H1 (cell line): ENCODE measurements at regions not wholly inside any gene's neighbourhood (a gene's known extent, or its start where the extent isn't known, plus 50 kb on each side); places are given as distances from the start of the nearest gene placed in this dataset.

Source experiments
- CREB1 ChIP-seq: IDR thresholded peaks from 2 replicates; pipeline ENCODE4 v1.6.1; 2012; ENCODE audit warnings: inconsistent platforms
- CTBP2 ChIP-seq: IDR thresholded peaks from 2 replicates; pipeline ENCODE4 v1.7.0; 2011; ENCODE audit warnings: borderline replicate concordance, mild to moderate bottlenecking, moderate library complexity, mixed read lengths, low read length; ENCODE audit not compliant: insufficient read depth, insufficient read length
- FOSL1 ChIP-seq: IDR thresholded peaks from 2 replicates; pipeline ENCODE4 v1.6.1; 2011; ENCODE audit warnings: mild to moderate bottlenecking, low read depth, low read length, moderate library complexity; ENCODE audit not compliant: insufficient read depth
- GTF2F1 ChIP-seq: IDR thresholded peaks from 2 replicates; pipeline ENCODE4 v1.6.1; 2012; ENCODE audit warnings: low read depth, low read length, improper control_type of control experiment, borderline replicate concordance
- JUND ChIP-seq: IDR thresholded peaks from 2 replicates; pipeline ENCODE4 v1.6.1; 2011; ENCODE audit warnings: mild to moderate bottlenecking, improper control_type of control experiment, low read length
- POLR2A ChIP-seq, 2 experiments: IDR thresholded peaks; 1 replicate in 1 of 2; 2 replicates in 1 of 2; pipeline ENCODE4 v1.6.1; 2011; ENCODE audit warnings: low read depth in 2 of 2, low read length in 2 of 2, mild to moderate bottlenecking in 2 of 2; ENCODE audit errors: control extremely low read depth in 1 of 2
- RNF2 ChIP-seq: fragments of 200-900, 300-1000 bp; sonication (generic); IDR thresholded peaks from 2 replicates; pipeline ENCODE4 v1.7.1; 2016; ENCODE audit warnings: borderline replicate concordance, low read depth, mild to moderate bottlenecking, antibody characterized with exemption, low read length; ENCODE audit not compliant: poor library complexity, severe bottlenecking; ENCODE audit errors: missing control alignments
- SAP30 ChIP-seq: fragments of 300-600 bp; sonication (generic); IDR thresholded peaks from 2 replicates; pipeline ENCODE4 v1.7.1; 2012; ENCODE audit warnings: low read length, moderate library complexity, mild to moderate bottlenecking, inconsistent platforms; ENCODE audit not compliant: insufficient read depth, insufficient replicate concordance
- TBP ChIP-seq: IDR thresholded peaks from 2 replicates; pipeline ENCODE4 v1.6.1; 2011; ENCODE audit warnings: low read depth, low read length, improper control_type of control experiment
- YY1 ChIP-seq: IDR thresholded peaks from 2 replicates; pipeline ENCODE4 v1.6.1; 2011; ENCODE audit warnings: low read depth, mild to moderate bottlenecking, low read length
- ZNF274 ChIP-seq: IDR thresholded peaks from 2 replicates; pipeline ENCODE4 v1.7.0; 2012; ENCODE audit warnings: low read length, borderline replicate concordance; ENCODE audit errors: extremely low read depth
- TF ChIP-seq, protein P1 (sequence below): fragments of 300-600 bp; sonication (generic); IDR thresholded peaks from 2 replicates; pipeline ENCODE4 v1.7.1; 2012; ENCODE audit warnings: low read length, moderate library complexity, mild to moderate bottlenecking, inconsistent platforms; ENCODE audit not compliant: insufficient replicate concordance

DNA sequence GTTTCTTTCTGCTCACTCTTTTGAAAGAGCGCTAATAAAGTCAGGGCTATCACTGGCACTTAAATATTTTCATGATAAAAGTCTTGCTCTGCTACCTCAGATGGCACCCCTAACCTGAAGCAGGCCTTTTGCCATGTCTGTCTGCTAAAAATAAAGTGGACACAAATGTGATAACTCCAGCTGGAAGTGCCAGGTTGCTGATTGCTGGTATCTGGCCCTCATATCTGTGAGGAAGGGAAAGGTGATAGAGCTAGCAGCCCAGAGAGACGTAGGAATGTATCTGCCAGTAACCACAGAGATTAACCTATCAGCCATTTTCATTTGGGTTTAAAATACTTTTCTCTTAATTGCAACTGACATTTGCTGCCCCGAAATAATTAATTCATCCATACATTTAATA lies 127.9 kb downstream of the GRIN2B start (continued):
- TF ChIP-seq, protein P1, sequence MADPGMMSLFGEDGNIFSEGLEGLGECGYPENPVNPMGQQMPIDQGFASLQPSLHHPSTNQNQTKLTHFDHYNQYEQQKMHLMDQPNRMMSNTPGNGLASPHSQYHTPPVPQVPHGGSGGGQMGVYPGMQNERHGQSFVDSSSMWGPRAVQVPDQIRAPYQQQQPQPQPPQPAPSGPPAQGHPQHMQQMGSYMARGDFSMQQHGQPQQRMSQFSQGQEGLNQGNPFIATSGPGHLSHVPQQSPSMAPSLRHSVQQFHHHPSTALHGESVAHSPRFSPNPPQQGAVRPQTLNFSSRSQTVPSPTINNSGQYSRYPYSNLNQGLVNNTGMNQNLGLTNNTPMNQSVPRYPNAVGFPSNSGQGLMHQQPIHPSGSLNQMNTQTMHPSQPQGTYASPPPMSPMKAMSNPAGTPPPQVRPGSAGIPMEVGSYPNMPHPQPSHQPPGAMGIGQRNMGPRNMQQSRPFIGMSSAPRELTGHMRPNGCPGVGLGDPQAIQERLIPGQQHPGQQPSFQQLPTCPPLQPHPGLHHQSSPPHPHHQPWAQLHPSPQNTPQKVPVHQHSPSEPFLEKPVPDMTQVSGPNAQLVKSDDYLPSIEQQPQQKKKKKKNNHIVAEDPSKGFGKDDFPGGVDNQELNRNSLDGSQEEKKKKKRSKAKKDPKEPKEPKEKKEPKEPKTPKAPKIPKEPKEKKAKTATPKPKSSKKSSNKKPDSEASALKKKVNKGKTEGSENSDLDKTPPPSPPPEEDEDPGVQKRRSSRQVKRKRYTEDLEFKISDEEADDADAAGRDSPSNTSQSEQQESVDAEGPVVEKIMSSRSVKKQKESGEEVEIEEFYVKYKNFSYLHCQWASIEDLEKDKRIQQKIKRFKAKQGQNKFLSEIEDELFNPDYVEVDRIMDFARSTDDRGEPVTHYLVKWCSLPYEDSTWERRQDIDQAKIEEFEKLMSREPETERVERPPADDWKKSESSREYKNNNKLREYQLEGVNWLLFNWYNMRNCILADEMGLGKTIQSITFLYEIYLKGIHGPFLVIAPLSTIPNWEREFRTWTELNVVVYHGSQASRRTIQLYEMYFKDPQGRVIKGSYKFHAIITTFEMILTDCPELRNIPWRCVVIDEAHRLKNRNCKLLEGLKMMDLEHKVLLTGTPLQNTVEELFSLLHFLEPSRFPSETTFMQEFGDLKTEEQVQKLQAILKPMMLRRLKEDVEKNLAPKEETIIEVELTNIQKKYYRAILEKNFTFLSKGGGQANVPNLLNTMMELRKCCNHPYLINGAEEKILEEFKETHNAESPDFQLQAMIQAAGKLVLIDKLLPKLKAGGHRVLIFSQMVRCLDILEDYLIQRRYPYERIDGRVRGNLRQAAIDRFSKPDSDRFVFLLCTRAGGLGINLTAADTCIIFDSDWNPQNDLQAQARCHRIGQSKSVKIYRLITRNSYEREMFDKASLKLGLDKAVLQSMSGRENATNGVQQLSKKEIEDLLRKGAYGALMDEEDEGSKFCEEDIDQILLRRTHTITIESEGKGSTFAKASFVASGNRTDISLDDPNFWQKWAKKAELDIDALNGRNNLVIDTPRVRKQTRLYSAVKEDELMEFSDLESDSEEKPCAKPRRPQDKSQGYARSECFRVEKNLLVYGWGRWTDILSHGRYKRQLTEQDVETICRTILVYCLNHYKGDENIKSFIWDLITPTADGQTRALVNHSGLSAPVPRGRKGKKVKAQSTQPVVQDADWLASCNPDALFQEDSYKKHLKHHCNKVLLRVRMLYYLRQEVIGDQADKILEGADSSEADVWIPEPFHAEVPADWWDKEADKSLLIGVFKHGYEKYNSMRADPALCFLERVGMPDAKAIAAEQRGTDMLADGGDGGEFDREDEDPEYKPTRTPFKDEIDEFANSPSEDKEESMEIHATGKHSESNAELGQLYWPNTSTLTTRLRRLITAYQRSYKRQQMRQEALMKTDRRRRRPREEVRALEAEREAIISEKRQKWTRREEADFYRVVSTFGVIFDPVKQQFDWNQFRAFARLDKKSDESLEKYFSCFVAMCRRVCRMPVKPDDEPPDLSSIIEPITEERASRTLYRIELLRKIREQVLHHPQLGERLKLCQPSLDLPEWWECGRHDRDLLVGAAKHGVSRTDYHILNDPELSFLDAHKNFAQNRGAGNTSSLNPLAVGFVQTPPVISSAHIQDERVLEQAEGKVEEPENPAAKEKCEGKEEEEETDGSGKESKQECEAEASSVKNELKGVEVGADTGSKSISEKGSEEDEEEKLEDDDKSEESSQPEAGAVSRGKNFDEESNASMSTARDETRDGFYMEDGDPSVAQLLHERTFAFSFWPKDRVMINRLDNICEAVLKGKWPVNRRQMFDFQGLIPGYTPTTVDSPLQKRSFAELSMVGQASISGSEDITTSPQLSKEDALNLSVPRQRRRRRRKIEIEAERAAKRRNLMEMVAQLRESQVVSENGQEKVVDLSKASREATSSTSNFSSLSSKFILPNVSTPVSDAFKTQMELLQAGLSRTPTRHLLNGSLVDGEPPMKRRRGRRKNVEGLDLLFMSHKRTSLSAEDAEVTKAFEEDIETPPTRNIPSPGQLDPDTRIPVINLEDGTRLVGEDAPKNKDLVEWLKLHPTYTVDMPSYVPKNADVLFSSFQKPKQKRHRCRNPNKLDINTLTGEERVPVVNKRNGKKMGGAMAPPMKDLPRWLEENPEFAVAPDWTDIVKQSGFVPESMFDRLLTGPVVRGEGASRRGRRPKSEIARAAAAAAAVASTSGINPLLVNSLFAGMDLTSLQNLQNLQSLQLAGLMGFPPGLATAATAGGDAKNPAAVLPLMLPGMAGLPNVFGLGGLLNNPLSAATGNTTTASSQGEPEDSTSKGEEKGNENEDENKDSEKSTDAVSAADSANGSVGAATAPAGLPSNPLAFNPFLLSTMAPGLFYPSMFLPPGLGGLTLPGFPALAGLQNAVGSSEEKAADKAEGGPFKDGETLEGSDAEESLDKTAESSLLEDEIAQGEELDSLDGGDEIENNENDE = no peak
- TF ChIP-seq JUND (no peak), SAP30 (no peak), YY1 (no peak), GTF2F1 (no peak), ZNF274 (no peak), CREB1 (no peak), TBP (no peak), POLR2A (IDR thresholded peaks at IDR 0.05; ENCODE audit: control extremely low read depth in 1 of 2, low read depth in 2 of 2, low read length in 2 of 2) (no peak), RNF2 (no peak), CTBP2 (no peak), FOSL1 (no peak)
